ENCODE measurements at regions not wholly inside any gene's neighbourhood (a gene's known extent, or its start where the extent isn't known, plus 50 kb on each side); places are given as distances from the start of the nearest gene placed in this dataset.

GRCh38 chr9:79480639-79481038, 91.1 kb upstream of the TLE4 start:
- ChIA-PET CTCF (no interaction called here), POLR2A (ENCODE audit: low non-redundant PET) (no interaction called here)
- no peak overlapping the region for H3K4me3 ChIP-seq (ENCODE audit: low read depth, low read length, poor library complexity, severe bottlenecking)
- H3K27me3 ChIP-seq (replicated peaks; ENCODE audit: insufficient read depth, low read depth, low read length, poor library complexity) = no peaks in the 10 kb centered on the region
- no peaks in the 10 kb centered on the region for H3K36me3 ChIP-seq (ENCODE audit: insufficient read depth, low read length, poor library complexity, severe bottlenecking)
- BruUV-seq (replicated peaks) = no TSS peak
- intact Hi-C loops (cut with micrococcal nuclease; ENCODE audit: unreplicated experiment) = no loop called here
- no peaks in the 10 kb centered on the region for H3K9me3 ChIP-seq (ENCODE audit: low read depth, low read length, poor library complexity, severe bottlenecking)
- no peak overlapping the region for H3K27ac ChIP-seq (ENCODE audit: low read depth, low read length, poor library complexity, severe bottlenecking)
- no peaks in the 10 kb centered on the region for H3K4me1 ChIP-seq (ENCODE audit: insufficient read depth, low read length, poor library complexity, severe bottlenecking)
- TF ChIP-seq CTCF (conservative IDR thresholded peaks at IDR 0.05; ENCODE audit: low read depth, low read length) (no peak), EZH2 (IDR thresholded peaks at IDR 0.05; ENCODE audit: borderline replicate concordance, low read depth, low read length, poor library complexity, severe bottlenecking) (no peak)
- DNase-seq (ENCODE audit: low spot score) = no peak

- no peaks in the 10 kb centered on the region for H3K4me1 ChIP-seq (ENCODE audit: insufficient read depth, low read length, poor library complexity, severe bottlenecking)
- ChIA-PET CTCF (no interaction called here), POLR2A (ENCODE audit: low non-redundant PET) (no interaction called here)
- no TSS peak for BruUV-seq (replicated peaks)
- no peak overlapping the region for H3K27ac ChIP-seq (ENCODE audit: low read depth, low read length, poor library complexity, severe bottlenecking)
- TF ChIP-seq EZH2 (IDR thresholded peaks at IDR 0.05; ENCODE audit: borderline replicate concordance, low read depth, low read length, poor library complexity, severe bottlenecking) (no peak), CTCF (conservative IDR thresholded peaks at IDR 0.05; ENCODE audit: low read depth, low read length) (no peak)
- intact Hi-C loops (cut with micrococcal nuclease; ENCODE audit: unreplicated experiment) = no loop called here
- H3K4me3 ChIP-seq (ENCODE audit: low read depth, low read length, poor library complexity, severe bottlenecking) = no peak overlapping the region
- no peaks in the 10 kb centered on the region for H3K27me3 ChIP-seq (replicated peaks; ENCODE audit: insufficient read depth, low read depth, low read length, poor library complexity)
- no peaks in the 10 kb centered on the region for H3K36me3 ChIP-seq (ENCODE audit: insufficient read depth, low read length, poor library complexity, severe bottlenecking)
- no peak for DNase-seq (ENCODE audit: low spot score)
- no peaks in the 10 kb centered on the region for H3K9me3 ChIP-seq (ENCODE audit: low read depth, low read length, poor library complexity, severe bottlenecking)
Measured at GRCh38 chr9:79481846-79482477, 89.8 kb upstream of the TLE4 start.

GRCh38 chr9:79485258-79485657, 86.5 kb upstream of the TLE4 start:
- no peaks in the 10 kb centered on the region for H3K36me3 ChIP-seq (ENCODE audit: insufficient read depth, low read length, poor library complexity, severe bottlenecking)
- no peak overlapping the region for H3K4me3 ChIP-seq (ENCODE audit: low read depth, low read length, poor library complexity, severe bottlenecking)
- ChIA-PET CTCF (no interaction called here), POLR2A (ENCODE audit: low non-redundant PET) (no interaction called here)
- no peaks in the 10 kb centered on the region for H3K4me1 ChIP-seq (ENCODE audit: insufficient read depth, low read length, poor library complexity, severe bottlenecking)
- no TSS peak for BruUV-seq (replicated peaks)
- no peaks in the 10 kb centered on the region for H3K9me3 ChIP-seq (ENCODE audit: low read depth, low read length, poor library complexity, severe bottlenecking)
- TF ChIP-seq CTCF (conservative IDR thresholded peaks at IDR 0.05; ENCODE audit: low read depth, low read length) (no peak), EZH2 (IDR thresholded peaks at IDR 0.05; ENCODE audit: borderline replicate concordance, low read depth, low read length, poor library complexity, severe bottlenecking) (no peak)
- H3K27ac ChIP-seq (ENCODE audit: low read depth, low read length, poor library complexity, severe bottlenecking) = no peak overlapping the region
- no peaks in the 10 kb centered on the region for H3K27me3 ChIP-seq (replicated peaks; ENCODE audit: insufficient read depth, low read depth, low read length, poor library complexity)
- DNase-seq (ENCODE audit: low spot score) = no peak
- intact Hi-C loops (cut with micrococcal nuclease; ENCODE audit: unreplicated experiment) = no loop called here

All from A673 (cell line).